Hepatocyte (in vitro differentiated cells): ENCODE measurements at regions not wholly inside any gene's neighbourhood (a gene's known extent, or its start where the extent isn't known, plus 50 kb on each side); places are given as distances from the start of the nearest gene placed in this dataset.

ENCODE experiments used
- CTCF ChIP-seq: fragments of 200-600 bp; sonication (generic); IDR thresholded peaks from 2 replicates; pipeline ENCODE4 v1.5.1; 2016; ENCODE audit warnings: antibody characterized with exemption, mild to moderate bottlenecking; ENCODE audit not compliant: poor library complexity
- EZH2 ChIP-seq: fragments of 200-600 bp; sonication (generic); IDR thresholded peaks from 2 replicates; pipeline ENCODE4 v1.6.1; 2016; ENCODE audit warnings: antibody characterized with exemption, mild to moderate bottlenecking, borderline replicate concordance
- EZH2phosphoT487 ChIP-seq: fragments of 200-600 bp; sonication (generic); IDR thresholded peaks from one replicate; pipeline ENCODE4 v1.6.1; 2018; ENCODE audit warnings: antibody characterized with exemption, mild to moderate bottlenecking, low read depth, moderate library complexity; ENCODE audit not compliant: unreplicated experiment, severe bottlenecking

DNA sequence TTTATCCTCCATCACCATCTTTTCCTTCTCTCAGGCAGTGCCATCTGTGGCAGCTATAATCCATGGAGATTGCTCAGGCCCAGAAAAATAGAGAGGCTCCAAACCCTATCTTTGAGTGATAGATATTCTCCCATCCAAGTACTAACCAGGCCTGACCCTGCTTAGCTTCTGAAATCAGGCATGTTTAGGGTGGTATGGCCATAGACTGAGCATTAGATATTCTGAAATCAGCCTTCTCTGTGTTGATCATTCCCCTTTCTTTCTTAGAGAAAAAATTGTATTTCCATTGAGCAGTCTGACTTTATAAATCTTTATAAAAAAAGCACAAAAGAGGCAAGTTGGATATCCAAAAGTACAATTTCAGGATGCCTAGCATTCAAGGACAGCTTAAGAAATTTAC, 131.5 kb upstream of the ACVR2A start:
- TF ChIP-seq EZH2 (no peak), CTCF (no peak), EZH2phosphoT487 (no peak)
